Stimulated activated memory B cell treated with anti-CD40 and anti-IgM and Interleukin-4, amounts not matched to agents 10 μg/mL and 1 μg/mL and 100 μg/mL, for 72 hours (primary cell): ENCODE measurements at regions not wholly inside any gene's neighbourhood (a gene's known extent, or its start where the extent isn't known, plus 50 kb on each side); places are given as distances from the start of the nearest gene placed in this dataset.

Experiments used
- ATAC-seq: fragments of 150-1000 bp; cut with Tn5 transposase; 2 replicates; pipeline ENCODE4 v1.10.0; 2021
- H3K27ac Mint-ChIP-seq: one replicate; pipeline ENCODE4 v1.8.0; 2022; ENCODE audit warnings: mild to moderate bottlenecking, mixed read lengths
- H3K27me3 Mint-ChIP-seq: one replicate; pipeline ENCODE4 v1.8.0; 2022; ENCODE audit warnings: mixed read lengths
- H3K36me3 Mint-ChIP-seq: one replicate; pipeline ENCODE4 v1.8.0; 2022; ENCODE audit warnings: mixed read lengths
- H3K4me1 Mint-ChIP-seq: one replicate; pipeline ENCODE4 v1.8.0; 2022; ENCODE audit warnings: mixed read lengths
- H3K4me3 Mint-ChIP-seq: one replicate; pipeline ENCODE4 v1.8.0; 2022; ENCODE audit warnings: mild to moderate bottlenecking, moderate library complexity, mixed read lengths
- H3K9me3 Mint-ChIP-seq: one replicate; pipeline ENCODE4 v1.8.0; 2022; ENCODE audit warnings: mixed read lengths

DNA sequence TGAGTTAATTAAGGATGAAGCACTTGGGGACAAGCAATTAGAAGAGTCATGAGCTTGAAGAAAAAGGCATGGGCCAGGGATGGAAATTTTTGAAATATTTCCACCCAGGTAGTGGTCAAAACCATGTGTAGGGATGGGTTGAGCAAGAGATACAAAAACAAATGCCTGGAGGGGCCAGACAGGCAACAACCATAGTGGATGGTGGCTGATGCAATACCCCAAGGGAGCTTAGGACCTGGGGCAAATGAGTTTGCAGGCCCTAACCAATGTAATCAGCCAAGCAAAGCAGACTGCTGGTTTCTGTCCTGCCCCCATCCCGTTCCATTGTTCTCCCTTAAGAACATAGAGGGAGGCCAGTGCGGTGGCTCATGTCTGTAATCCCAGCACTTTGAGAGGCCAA is 119.1 kb upstream of the FGGY start:
- no peaks in the 10 kb centered on the region for H3K27me3 Mint-ChIP-seq

DNA sequence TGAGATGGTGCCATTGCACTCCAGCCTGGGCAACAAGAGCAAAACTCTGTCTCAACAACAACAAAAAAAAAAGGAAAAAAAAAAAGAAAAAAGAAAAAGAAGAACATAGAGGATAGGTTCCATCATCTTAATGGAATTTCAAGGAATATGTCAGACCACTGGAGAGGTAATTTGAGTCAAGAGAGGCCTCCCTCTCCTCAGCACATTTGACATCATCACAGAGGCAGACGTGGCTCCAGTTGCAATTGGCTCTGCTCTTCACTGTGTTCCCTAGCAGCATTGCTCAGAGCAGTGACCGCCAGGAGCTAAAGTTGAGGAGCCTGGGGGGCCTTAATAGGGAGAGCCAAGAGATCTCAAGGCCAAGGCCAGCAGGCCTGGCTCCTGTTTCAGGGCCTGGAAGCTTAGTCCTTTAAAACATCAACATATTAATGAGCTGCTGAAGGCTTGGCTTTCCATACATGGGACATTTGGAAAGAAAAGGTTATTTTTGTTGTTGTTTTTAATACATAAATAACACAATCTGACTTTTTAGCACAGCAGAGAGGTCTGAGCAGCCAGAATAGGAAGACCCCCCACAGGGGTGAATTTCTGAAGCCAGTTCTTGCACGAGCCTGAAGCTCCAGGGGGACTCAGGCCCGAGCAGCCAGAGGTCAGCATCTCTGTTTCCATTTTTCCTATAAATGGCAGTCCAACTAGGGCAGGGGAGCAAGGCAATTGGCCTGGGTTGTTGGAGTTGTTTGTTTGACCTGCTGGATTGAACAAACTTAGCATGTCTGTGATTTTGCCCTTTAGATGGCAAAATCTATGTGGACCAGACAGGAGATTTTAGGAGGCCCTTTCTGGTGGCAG is 118.3 kb upstream of the FGGY start:
- H3K36me3 Mint-ChIP-seq, result no peaks in the 10 kb centered on the region
- no peak overlapping the region for H3K27ac Mint-ChIP-seq
- no peak overlapping the region for H3K4me3 Mint-ChIP-seq
- ATAC-seq, result no peak
- peaks cover 12% of the 10 kb centered on the region for H3K4me1 Mint-ChIP-seq
- no peaks in the 10 kb centered on the region for H3K27me3 Mint-ChIP-seq
- peaks cover 4% of the 10 kb centered on the region for H3K9me3 Mint-ChIP-seq

More for the DNA sequence above, 119.1 kb upstream of the FGGY start:
- Mint-ChIP-seq H3K36me3 (no peaks in the 10 kb centered on the region), H3K4me3 (no peak overlapping the region), H3K4me1 (peaks cover 13% of the 10 kb centered on the region), H3K27ac (peak overlapping the region; percentile 2), H3K9me3 (peaks cover 4% of the 10 kb centered on the region)
- no peak for ATAC-seq

DNA sequence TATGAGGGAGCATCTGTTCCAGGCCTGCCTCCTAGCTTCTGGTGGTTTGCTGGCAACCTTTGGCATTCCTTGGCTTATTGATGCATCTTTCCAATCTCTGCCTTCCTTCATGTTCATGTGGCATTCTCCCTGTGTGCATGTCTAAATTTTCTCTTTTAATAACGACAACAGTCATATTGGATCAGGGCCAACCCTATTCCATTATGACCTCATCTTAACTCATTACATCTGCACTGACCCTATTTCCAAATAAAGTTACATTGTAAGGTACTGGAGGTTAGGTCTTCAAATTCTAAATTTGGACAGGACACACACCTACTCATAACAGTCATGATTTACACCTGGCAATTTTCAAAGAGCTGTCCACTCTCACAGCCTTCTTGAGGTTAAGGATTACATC is 117.2 kb upstream of the FGGY start:
- H3K27me3 Mint-ChIP-seq, result no peaks in the 10 kb centered on the region
- ATAC-seq, result no peak
- no peaks in the 10 kb centered on the region for H3K36me3 Mint-ChIP-seq
- H3K4me3 Mint-ChIP-seq, result no peak overlapping the region
- H3K9me3 Mint-ChIP-seq, result peaks cover 4% of the 10 kb centered on the region
- H3K27ac Mint-ChIP-seq, result no peak overlapping the region
- H3K4me1 Mint-ChIP-seq, result peaks cover under 1% of the 10 kb centered on the region

DNA sequence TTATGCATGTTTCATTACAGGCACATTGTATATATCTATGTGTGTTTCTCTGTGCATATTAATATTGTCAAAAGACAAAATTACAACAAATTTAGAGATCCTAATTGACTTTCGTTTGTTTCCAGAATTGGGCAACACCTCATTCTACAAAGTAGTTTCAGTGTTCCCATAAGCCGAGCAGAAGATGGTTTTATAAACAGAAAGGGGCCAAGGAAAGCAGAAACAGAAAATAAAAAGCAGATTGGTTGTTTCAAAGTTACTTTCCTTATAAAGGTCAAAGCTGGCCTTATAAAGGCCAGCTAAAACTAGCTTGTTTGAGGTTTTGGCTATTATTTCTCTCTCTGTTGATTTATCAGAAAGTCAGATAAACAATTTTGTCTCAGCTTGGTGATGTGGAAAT is 116.2 kb upstream of the FGGY start:
- peaks cover 4% of the 10 kb centered on the region for H3K9me3 Mint-ChIP-seq
- H3K4me3 Mint-ChIP-seq, result no peak overlapping the region
- no peak overlapping the region for H3K27ac Mint-ChIP-seq
- H3K4me1 Mint-ChIP-seq, result no peaks in the 10 kb centered on the region
- ATAC-seq, result no peak
- no peaks in the 10 kb centered on the region for H3K36me3 Mint-ChIP-seq
- no peaks in the 10 kb centered on the region for H3K27me3 Mint-ChIP-seq

DNA sequence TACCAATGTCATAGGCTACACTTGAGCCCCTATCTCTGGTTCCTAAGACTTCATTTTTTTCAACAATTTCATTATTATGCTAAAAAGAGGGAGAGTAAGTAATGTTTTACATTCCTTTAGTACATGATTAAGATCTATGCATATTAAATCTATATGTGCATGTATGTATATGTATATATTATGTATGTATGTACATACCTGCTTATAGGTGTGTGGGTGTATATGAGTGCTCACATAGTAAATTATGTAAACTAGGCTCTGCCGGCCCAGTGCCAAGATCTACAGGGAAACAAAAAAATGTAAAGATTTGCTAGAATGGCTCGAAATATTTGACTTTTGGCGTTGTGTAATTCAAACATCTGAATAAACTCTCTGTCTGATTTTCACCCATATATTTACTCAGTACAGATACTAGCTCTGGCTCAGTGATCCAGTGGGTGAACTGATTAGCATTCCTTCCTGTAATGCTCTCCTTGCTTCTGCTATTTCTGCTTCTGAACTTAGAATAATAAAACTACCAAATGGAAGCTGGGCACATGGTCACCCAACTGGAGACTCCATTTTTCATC is 113.1 kb upstream of the FGGY start:
- H3K36me3 Mint-ChIP-seq, result no peaks in the 10 kb centered on the region
- no peak overlapping the region for H3K27ac Mint-ChIP-seq
- H3K9me3 Mint-ChIP-seq, result no peaks in the 10 kb centered on the region
- ATAC-seq, result no peak
- no peaks in the 10 kb centered on the region for H3K27me3 Mint-ChIP-seq
- no peak overlapping the region for H3K4me3 Mint-ChIP-seq
- H3K4me1 Mint-ChIP-seq, result no peaks in the 10 kb centered on the region

DNA sequence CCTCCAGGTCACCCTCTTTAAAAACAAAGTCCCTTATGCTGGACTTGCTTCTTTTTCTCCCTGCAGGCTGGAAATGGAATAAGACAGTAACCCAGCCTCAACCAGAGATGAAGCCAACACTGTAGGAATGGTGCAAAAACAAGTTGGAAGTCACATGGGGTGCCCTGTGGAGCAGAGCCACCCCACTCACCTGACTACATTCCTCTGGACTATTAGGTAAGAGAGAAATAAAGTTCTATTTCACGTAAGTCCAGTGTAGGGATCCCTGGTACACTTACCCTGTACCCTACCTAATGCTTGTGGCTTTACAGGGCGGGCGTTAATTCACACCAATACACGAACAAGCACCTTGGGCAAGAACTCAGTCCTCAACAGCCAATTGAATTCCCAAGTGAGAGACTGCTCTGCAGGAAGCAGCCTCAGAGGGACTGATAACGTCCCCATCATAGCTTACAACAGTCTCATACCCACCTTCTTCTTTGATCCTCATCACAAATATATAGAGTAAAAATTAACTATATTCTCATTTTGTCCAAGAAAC is 112.5 kb upstream of the FGGY start:
- Mint-ChIP-seq H3K9me3 (no peaks in the 10 kb centered on the region), H3K4me3 (no peak overlapping the region), H3K27me3 (no peaks in the 10 kb centered on the region), H3K27ac (no peak overlapping the region), H3K36me3 (no peaks in the 10 kb centered on the region), H3K4me1 (no peaks in the 10 kb centered on the region)
- no peak for ATAC-seq

DNA sequence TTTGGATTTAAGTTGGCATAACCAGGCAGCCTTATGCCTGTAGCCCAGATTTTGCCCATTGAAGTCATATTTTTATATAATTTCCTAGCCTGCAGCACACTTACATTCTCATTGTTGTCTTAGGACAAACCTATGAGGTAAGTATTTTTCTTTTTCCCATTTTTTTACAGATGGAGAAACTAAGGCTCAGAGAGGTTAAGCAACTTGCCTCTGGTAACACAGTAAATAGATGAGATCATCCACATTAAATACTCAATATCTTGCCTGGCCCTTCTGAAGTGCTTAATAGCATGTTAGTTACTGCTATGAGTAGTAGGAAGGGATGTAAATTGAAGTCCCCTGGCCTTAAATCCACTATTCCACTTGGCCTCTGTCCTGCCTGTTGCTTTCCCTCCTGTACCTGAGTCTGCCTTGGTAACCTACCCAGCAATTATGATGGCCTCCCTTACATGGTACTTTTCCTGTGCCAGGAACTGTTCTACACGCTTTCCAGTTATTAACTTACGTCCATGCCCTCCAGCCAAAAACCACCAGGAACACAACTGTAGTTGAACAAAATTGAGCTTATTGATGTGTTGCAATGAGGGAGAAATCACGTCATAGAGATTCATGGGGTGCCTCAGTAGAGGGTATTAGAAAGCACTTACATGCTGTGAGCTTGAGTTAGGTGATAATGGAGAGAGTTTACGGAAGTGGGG is 111.6 kb upstream of the FGGY start:
- H3K9me3 Mint-ChIP-seq, result no peaks in the 10 kb centered on the region
- H3K27me3 Mint-ChIP-seq, result no peaks in the 10 kb centered on the region
- no peak overlapping the region for H3K27ac Mint-ChIP-seq
- no peak overlapping the region for H3K4me3 Mint-ChIP-seq
- no peak for ATAC-seq
- no peaks in the 10 kb centered on the region for H3K36me3 Mint-ChIP-seq
- no peaks in the 10 kb centered on the region for H3K4me1 Mint-ChIP-seq

DNA sequence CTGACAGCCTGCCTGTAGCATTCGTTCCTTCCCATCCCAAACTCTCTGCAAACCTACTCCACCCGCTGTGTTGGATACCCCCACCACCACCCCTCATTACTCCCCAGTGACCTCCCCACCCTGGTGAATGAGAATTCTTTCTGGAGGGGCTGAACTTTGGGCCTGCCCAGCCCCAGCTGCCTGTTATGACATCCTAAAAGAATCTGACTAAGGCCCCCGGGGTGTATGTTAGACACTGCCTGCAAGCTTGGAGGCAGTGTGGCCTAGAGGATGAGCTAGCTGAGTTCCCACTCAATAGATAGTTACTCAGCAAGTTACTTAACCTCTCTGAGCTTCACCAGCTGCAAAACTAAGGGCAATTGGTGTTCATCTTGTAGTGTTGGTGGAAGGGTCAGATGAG is 110.2 kb upstream of the FGGY start:
- H3K4me1 Mint-ChIP-seq, result no peaks in the 10 kb centered on the region
- no peak overlapping the region for H3K27ac Mint-ChIP-seq
- no peak for ATAC-seq
- no peaks in the 10 kb centered on the region for H3K36me3 Mint-ChIP-seq
- peaks cover 2% of the 10 kb centered on the region for H3K9me3 Mint-ChIP-seq
- H3K4me3 Mint-ChIP-seq, result no peak overlapping the region
- no peaks in the 10 kb centered on the region for H3K27me3 Mint-ChIP-seq

DNA sequence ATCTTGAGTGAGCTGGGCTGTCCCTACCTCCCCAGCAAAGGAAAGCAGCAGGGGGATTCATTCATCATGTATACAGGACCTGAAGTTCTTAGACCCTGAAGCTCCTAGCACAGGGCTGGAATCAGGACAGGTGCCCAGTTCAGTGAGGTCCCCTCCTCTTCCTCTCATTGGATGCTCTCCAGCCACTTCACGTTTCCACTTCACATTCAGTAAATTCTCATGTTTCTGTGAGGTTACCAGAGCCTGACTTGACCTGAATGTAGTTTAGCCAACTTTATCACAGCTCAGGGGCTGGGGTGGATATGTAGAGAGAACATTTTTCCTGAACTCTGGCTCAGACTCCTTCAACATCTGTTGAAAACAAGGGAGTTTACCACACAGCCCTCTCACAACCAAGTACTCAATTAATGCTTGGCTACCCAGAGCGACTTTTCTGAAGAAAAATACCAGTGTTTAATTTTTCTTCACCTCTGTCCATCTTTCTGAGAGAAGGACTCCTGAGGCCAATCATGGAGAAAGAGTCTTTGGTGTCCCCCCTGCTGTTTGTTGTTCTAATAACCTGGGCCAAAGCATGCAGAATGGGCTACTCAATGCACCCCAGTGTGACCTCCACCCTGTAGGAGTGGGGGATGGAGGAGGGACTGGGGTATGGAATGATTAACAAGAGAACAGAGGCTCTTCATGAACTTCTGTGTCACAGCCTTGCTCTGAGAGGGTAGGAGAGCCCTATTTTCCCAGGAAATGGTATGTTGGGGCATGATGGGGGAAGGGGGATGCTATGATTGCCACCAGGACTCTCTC is 108.3 kb upstream of the FGGY start:
- Mint-ChIP-seq H3K27me3 (no peaks in the 10 kb centered on the region), H3K27ac (no peak overlapping the region), H3K4me3 (no peak overlapping the region), H3K36me3 (no peaks in the 10 kb centered on the region), H3K9me3 (peaks cover 2% of the 10 kb centered on the region), H3K4me1 (no peaks in the 10 kb centered on the region)
- ATAC-seq, result no peak

DNA sequence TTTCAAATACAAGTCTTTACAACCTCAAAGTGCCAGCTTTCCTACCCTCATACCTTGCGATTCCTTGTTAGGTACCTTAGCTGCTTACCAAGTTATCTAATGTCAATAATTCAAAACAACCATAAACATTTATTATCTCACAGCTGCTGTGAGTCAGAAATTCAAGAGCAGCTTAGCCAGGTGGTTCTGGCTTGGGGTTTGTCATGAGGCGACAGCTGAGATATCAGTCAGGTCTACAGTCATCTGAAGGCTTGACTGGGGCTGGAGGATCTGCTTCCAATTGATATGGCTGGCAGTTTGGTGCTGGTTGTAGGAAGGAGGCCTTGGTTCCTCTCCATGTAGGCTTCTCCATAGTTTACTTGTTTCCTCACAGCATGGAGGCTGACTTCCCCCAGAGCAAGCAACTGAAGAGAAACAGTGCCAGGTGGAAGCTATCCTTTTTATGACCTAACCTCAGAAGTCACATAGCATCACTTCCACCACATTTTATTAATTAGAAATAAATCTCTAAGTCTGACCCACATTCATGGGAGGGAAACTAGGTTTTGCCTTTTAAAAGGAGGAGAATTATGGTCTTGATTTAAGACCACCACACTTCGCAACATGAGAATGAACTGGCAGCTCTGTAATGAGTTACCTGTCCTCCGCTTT is 103.3 kb upstream of the FGGY start:
- H3K9me3 Mint-ChIP-seq, result peaks cover 2% of the 10 kb centered on the region
- H3K4me3 Mint-ChIP-seq, result no peak overlapping the region
- no peak for ATAC-seq
- H3K27ac Mint-ChIP-seq, result no peak overlapping the region
- H3K4me1 Mint-ChIP-seq, result peaks cover 6% of the 10 kb centered on the region
- no peaks in the 10 kb centered on the region for H3K36me3 Mint-ChIP-seq
- H3K27me3 Mint-ChIP-seq, result no peaks in the 10 kb centered on the region

DNA sequence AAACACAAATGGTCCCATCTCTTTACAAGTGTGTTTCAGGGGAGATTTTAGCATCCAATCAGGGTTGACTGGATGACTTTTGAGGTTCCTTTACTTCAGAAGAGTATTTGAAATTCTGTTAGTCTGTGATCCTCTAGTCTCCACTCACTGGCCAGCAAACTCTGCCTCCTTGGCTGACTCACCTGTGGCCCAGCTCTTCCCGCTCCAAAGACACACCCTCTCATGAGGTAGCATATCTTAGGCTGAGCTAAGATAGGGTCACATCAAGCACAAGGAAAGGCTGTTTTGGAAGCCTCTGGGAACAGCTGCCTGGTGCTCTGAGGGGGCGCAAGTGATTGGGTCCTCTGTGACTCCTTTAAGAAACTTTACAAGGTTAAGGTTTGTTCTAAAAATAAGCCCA is 102.3 kb upstream of the FGGY start:
- no peaks in the 10 kb centered on the region for H3K36me3 Mint-ChIP-seq
- no peak for ATAC-seq
- H3K27me3 Mint-ChIP-seq, result no peaks in the 10 kb centered on the region
- H3K27ac Mint-ChIP-seq, result no peak overlapping the region
- H3K9me3 Mint-ChIP-seq, result peaks cover 2% of the 10 kb centered on the region
- no peak overlapping the region for H3K4me3 Mint-ChIP-seq
- H3K4me1 Mint-ChIP-seq, result peaks cover 6% of the 10 kb centered on the region

DNA sequence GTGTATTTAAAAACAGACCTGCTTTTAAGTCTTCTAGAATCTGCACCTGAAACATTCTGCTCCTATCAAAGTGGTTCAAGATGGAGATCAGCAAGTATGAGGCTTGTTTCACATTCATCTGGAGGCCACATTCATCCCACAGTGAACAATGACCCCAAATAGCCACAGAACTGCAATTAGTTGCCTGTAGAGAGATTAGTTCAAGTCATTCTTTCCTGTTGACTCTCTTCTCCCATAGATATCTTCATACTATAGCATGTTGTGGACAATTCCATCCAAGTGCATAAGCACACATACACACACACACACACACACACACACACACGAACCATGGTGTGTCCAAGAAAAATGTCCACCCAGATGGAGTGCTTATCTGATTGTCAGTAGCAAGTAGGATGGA is 101.7 kb upstream of the FGGY start:
- Mint-ChIP-seq H3K36me3 (no peaks in the 10 kb centered on the region), H3K9me3 (peaks cover 2% of the 10 kb centered on the region), H3K27ac (no peak overlapping the region), H3K4me1 (peaks cover 6% of the 10 kb centered on the region), H3K27me3 (no peaks in the 10 kb centered on the region), H3K4me3 (no peak overlapping the region)
- no peak for ATAC-seq

DNA sequence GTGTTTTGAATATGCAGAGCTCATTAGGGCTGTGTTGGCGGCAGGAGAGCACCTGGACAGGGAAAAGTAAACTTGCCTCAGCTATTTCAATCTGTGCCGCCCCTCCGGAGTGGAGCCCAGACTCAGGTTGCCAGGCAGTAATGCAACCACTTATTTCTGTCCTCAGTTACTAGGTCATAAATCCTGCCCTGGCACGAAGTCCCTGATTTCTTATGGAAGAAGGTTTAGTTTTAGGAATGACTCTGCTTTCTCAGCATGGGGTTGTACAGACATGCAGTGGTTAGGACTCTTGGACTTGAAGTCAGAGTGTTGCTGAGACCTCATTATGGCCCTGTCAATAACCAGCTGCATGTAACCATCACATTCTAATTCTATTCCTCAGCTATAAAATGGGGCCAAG is 98.3 kb upstream of the FGGY start:
- no peaks in the 10 kb centered on the region for H3K27me3 Mint-ChIP-seq
- H3K9me3 Mint-ChIP-seq, result no peaks in the 10 kb centered on the region
- H3K27ac Mint-ChIP-seq, result no peak overlapping the region
- H3K4me1 Mint-ChIP-seq, result peaks cover 13% of the 10 kb centered on the region
- H3K36me3 Mint-ChIP-seq, result no peaks in the 10 kb centered on the region
- H3K4me3 Mint-ChIP-seq, result no peak overlapping the region
- no peak for ATAC-seq

DNA sequence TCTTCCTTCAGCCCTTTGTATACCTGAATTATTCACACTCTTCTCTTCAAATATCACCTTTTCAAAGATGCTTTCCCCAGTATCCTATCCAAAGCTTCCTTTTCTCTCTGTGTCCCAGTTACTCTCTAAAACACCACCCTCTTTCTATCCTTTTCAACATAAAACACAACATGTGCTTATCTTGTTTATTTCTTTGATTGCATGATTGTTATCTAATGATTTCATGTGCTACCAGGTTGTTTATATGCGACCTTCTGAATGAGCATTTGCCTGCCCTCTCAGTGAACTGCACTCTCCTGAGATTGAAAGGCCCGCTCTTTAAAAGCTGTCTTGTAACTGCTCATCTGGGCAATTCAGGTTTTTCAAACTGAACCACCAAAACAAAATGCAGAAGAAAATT is 97.7 kb upstream of the FGGY start:
- H3K27me3 Mint-ChIP-seq, result no peaks in the 10 kb centered on the region
- no peak overlapping the region for H3K4me3 Mint-ChIP-seq
- no peak for ATAC-seq

More for the DNA sequence above, 97.7 kb upstream of the FGGY start:
- H3K36me3 Mint-ChIP-seq, result no peaks in the 10 kb centered on the region
- H3K27ac Mint-ChIP-seq, result no peak overlapping the region
- H3K9me3 Mint-ChIP-seq, result no peaks in the 10 kb centered on the region
- H3K4me1 Mint-ChIP-seq, result peaks cover 13% of the 10 kb centered on the region
